ENCODE measurements at regions not wholly inside any gene's neighbourhood (a gene's known extent, or its start where the extent isn't known, plus 50 kb on each side); places are given as distances from the start of the nearest gene placed in this dataset.
"Not testable (repeated sequence)": the region's sequence is repeated elsewhere in the genome, so short reads cannot be mapped to it uniquely, and the experiment has no call there.

GRCh38 chr2:88959480-88960204 lies 268.2 kb downstream of the RPIA start:
- DNase-seq (ENCODE audit: low read depth, low spot score): no peak
- no peak overlapping the region for H3K4me3 ChIP-seq (ENCODE audit: low read length)

DNA sequence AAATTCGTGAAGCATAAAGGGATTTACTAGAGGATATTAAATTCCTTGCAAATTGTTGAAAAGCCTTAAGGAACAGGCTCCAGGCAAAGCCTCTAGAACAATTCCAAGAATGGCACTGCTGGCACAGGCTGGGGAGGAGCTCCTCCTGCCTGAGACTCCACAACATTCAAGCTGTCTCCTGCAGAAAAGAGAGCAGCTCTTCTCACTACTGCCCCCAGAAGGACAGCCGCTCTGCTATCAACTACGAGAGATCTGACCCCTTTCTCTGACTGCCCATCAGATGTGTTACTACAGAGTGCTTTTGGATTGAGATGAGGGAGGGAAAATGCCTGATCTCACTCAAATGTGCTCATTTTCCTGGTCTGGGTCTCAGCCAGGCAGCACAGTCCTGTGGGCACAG lies 269.9 kb downstream of the RPIA start:
- not testable (repeated sequence) for DNase-seq (ENCODE audit: low read depth, low spot score); H3K4me3 ChIP-seq (ENCODE audit: low read length)

DNA sequence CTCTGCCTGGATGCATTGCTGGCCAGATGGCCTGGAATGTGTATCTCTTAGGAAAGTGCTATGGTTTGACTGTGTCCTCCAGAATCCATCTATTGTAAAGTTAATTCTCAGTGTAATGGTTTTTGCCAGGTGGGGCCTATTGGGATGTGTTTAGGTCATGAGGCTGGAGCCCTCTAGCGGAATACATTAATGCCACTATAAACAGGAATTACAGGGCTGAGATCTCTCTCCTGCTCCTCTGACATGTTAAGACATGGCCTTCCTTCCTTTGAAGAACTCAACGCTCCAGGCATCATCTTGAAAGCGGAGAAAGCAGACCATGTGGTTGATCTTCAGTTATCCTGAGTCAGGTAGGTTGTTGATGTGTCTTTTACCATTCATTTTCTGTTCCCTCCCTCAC lies 276.4 kb downstream of the RPIA start:
- H3K4me3 ChIP-seq (ENCODE audit: low read length): no peak overlapping the region
- DNase-seq (ENCODE audit: low read depth, low spot score): peak; percentile 20

DNA sequence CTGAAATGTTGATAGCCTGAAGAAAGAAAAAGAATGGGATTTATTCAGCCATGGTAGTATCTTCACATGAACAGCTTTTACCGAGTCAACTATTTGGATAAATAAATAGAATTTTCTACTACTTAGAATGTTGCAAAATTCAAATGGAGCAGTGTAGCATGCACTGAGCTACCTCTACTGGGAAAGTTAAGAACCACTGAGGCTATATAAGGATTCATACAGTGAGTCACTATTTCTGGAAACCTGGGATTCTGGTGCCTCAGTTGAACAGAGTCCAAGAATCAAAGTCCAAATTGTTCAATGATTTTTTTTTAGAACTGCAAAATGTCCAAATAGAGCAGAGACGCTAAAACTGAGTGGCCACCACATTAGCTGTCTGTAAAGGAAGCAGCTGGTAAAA lies 286.5 kb downstream of the RPIA start:
- not testable (repeated sequence) for H3K4me3 ChIP-seq (ENCODE audit: low read length); DNase-seq (ENCODE audit: low read depth, low spot score)

- not testable (repeated sequence) for DNase-seq (ENCODE audit: low read depth, low spot score); H3K4me3 ChIP-seq (ENCODE audit: low read length)
Measured at GRCh38 chr2:88978446-88978845, 287.0 kb downstream of the RPIA start.

DNA sequence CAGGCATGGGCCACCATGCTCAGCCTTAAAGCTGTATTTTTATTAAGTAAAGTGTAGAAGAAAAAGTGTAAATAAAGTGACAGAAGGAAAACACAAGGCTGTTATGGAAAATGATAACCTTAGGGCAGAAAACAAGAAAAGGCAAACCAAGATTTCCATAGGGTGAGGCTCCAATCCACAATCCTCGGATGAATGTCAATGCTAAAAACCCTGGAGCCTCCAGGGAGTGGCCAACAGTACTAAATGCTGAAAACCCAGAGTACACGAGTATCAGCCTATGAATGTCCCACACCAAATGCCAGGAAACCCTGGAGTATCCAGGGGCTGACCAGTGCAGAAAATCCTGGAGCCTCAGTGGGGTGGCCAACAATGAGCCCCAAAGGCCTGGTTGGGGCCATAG lies 292.6 kb downstream of the RPIA start:
- not testable (repeated sequence) for DNase-seq (ENCODE audit: low read depth, low spot score); H3K4me3 ChIP-seq (ENCODE audit: low read length)

DNA sequence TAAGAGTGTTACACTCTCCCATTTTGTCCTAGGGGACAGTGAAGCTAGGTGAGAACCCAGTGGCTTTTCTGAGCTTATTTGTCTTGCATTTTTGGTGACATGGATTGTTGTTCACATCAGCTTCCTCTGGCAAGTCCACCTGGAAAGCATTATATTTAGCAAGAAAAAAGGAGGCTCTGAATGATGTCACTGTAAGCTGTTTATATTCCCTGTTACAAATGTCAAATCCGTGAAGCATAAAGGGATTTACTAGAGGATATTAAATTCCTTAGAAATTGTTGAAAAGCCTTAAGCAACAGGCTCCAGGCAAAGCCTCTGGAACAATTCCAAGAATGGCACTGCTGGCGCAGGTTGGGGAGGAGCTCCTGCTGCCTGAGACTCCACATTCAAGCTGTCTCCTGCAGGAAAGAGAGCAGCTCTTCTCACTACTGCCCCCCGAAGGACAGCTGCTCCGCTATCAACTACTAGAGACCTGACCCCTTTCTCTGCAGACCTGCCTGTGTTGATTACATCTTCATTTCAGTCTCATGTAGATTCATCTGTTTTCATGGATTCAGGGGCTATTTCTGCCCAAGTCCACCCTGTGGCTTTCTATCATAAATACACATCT lies 295.4 kb downstream of the RPIA start:
- not testable (repeated sequence) for DNase-seq (ENCODE audit: low read depth, low spot score)

GRCh38 chr2:88988617-88989016 lies 297.1 kb downstream of the RPIA start:
- not testable (repeated sequence) for H3K4me3 ChIP-seq (ENCODE audit: low read length); DNase-seq (ENCODE audit: low read depth, low spot score)

More for the DNA sequence above, 295.4 kb downstream of the RPIA start:
- H3K4me3 ChIP-seq (ENCODE audit: low read length): not testable (repeated sequence)

- not testable (repeated sequence) for DNase-seq (ENCODE audit: low read depth, low spot score); H3K4me3 ChIP-seq (ENCODE audit: low read length)
Measured at GRCh38 chr2:88992819-88993218, 301.3 kb downstream of the RPIA start.

DNA sequence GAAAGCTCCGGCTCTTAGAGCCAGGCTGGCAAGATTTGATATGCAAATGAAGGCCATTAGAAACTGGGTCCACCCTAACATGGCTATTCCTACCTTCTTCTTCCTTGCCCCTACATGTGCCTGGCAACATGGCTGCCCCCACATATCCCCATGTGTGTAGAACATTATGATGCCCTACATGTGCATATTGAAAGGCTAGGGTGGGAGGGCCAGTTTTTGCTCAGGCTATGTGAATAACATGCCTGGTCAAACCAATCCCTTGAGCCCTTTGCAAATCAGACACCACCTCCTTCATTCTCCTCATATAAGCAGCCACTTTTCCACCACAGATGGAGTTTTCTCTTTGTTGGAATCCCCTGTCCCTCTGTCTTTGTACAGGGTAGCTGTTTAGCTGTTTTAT lies 303.4 kb downstream of the RPIA start:
- not testable (repeated sequence) for DNase-seq (ENCODE audit: low read depth, low spot score); H3K4me3 ChIP-seq (ENCODE audit: low read length)

DNA sequence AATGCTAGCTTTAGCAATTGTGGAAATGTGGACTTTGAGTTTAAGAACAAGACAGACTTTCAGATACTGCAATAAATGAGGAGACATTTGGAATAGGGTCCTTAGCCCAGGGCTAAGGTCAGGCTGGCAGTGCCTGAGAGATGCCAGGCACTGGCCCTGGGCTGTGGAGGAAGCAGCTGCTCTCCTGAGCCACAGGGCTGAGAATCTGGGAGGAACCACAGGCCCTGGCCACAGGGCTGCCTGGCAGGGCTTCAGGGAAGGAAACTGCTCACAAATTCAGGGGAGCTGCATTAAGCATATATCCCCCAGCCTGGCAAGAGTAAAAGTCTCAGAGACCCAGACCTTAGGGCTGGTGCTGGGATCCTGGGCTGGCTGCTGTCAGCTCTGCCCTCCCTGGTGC lies 305.1 kb downstream of the RPIA start:
- DNase-seq (ENCODE audit: low read depth, low spot score); H3K4me3 ChIP-seq (ENCODE audit: low read length): not testable (repeated sequence)

GRCh38 chr2:88999365-88999764 lies 307.9 kb downstream of the RPIA start:
- no peak overlapping the region for H3K4me3 ChIP-seq (ENCODE audit: low read length)
- no peak for DNase-seq (ENCODE audit: low read depth, low spot score)

- no peak for DNase-seq (ENCODE audit: low read depth, low spot score)
- H3K4me3 ChIP-seq (ENCODE audit: low read length): no peak overlapping the region
Measured at GRCh38 chr2:89000235-89000634, 308.8 kb downstream of the RPIA start.

- not testable (repeated sequence) for DNase-seq (ENCODE audit: low read depth, low spot score); H3K4me3 ChIP-seq (ENCODE audit: low read length)
Measured at GRCh38 chr2:89004238-89004637, 312.8 kb downstream of the RPIA start.

- H3K4me3 ChIP-seq (ENCODE audit: low read length); DNase-seq (ENCODE audit: low read depth, low spot score): not testable (repeated sequence)
Measured at GRCh38 chr2:89020566-89020965, 329.1 kb downstream of the RPIA start.

- not testable (repeated sequence) for H3K4me3 ChIP-seq (ENCODE audit: low read length); DNase-seq (ENCODE audit: low read depth, low spot score)
Measured at GRCh38 chr2:89026296-89026695, 334.8 kb downstream of the RPIA start.

DNA sequence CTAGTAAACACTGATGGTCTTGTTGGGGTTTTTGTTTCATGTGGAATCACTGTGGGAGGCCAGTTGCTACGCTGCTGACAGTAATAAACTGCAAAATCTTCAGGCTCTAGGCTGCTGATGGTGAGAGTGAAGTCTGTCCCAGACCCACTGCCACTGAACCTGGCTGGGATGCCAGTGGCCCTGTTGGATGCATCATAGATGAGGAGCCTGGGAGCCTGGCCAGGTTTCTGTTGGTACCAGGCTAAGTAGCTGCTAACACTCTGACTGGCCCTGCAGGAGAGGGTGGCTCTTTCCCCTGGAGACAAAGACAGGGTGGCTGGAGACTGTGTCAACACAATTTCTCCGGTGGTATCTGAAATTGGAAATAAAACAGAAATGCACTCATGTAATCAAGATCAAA lies 335.6 kb downstream of the RPIA start:
- not testable (repeated sequence) for DNase-seq (ENCODE audit: low read depth, low spot score); H3K4me3 ChIP-seq (ENCODE audit: low read length)

DNA sequence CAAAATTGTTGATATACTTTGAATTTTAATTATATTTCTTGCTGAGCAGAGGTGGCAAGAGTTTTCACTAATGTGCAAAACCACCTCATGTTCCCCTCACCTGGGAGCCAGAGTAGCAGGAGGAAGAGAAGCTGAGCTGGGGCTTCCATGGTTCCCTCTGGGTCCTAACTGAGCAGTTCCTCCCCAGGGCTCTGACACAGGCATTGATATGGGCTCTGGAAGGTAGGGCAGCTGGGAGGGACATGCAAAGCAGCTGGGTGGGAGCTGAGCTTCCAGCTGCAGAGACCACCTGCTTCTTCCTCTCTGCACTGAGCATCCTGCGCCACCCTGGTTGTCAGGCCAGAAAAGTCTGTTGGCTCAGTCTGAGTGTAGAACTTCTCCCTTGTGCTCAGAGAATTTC lies 336.1 kb downstream of the RPIA start:
- DNase-seq (ENCODE audit: low read depth, low spot score); H3K4me3 ChIP-seq (ENCODE audit: low read length): not testable (repeated sequence)

- not testable (repeated sequence) for DNase-seq (ENCODE audit: low read depth, low spot score); H3K4me3 ChIP-seq (ENCODE audit: low read length)
Measured at GRCh38 chr2:89029257-89029656, 337.8 kb downstream of the RPIA start.

GRCh38 chr2:89048138-89049066 lies 356.9 kb downstream of the RPIA start:
- DNase-seq (ENCODE audit: low read depth, low spot score): peak; percentile 32
- H3K4me3 ChIP-seq (ENCODE audit: low read length): not testable (repeated sequence)

Measured in Jurkat, Clone E6-1 (cell line).